Activated CD8-positive, alpha-beta T cell treated with anti-CD3 and anti-CD28 coated beads, Interleukin-2, amount 10 ng/mL, durations not matched to agents 7 days and 5 days (primary cell): ENCODE measurements at regions not wholly inside any gene's neighbourhood (a gene's known extent, or its start where the extent isn't known, plus 50 kb on each side); places are given as distances from the start of the nearest gene placed in this dataset.

ENCODE experiments used
- ATAC-seq: fragments of 150-1000 bp; cut with Tn5 transposase; one replicate; pipeline ENCODE4 v1.10.0; 2021; ENCODE audit warnings: moderate library complexity
- CTCF ChIA-PET: fragments of 350-600 bp; sonication (Branson Sonifier 250); formaldehyde crosslinking; loops from one replicate; lab custom pipeline; 2021; ENCODE audit warnings: antibody characterized with exemption; lab: Charles Lee
- POLR2A ChIA-PET: fragments of 350-600 bp; sonication (Branson Sonifier 250); formaldehyde crosslinking; loops from one replicate; lab custom pipeline; 2021; ENCODE audit warnings: antibody characterized with exemption; lab: Charles Lee
- DNase-seq: peaks from one replicate; pipeline ENCODE4 v3.0.0-alpha.2; 2020
- H3K27ac Mint-ChIP-seq: one replicate; pipeline ENCODE4 v1.8.0; 2021; ENCODE audit warnings: mild to moderate bottlenecking, mixed read lengths
- H3K27me3 Mint-ChIP-seq: one replicate; pipeline ENCODE4 v1.8.0; 2021; ENCODE audit warnings: low read depth, mixed read lengths
- H3K36me3 Mint-ChIP-seq: one replicate; pipeline ENCODE4 v1.8.0; 2021; ENCODE audit warnings: low read depth, mixed read lengths
- H3K4me1 Mint-ChIP-seq: one replicate; pipeline ENCODE4 v1.8.0; 2021; ENCODE audit warnings: low read depth, mixed read lengths
- H3K4me3 Mint-ChIP-seq: one replicate; pipeline ENCODE4 v1.8.0; 2021; ENCODE audit warnings: mild to moderate bottlenecking, mixed read lengths
- H3K9me3 Mint-ChIP-seq: one replicate; pipeline ENCODE4 v1.8.0; 2022; ENCODE audit warnings: mixed read lengths; ENCODE audit not compliant: insufficient read depth

GRCh38 chr6:104484626-104485025 lies 375.1 kb downstream of the HACE1 start:
- ATAC-seq: no peak
- no peak overlapping the region for H3K4me3 Mint-ChIP-seq
- no peaks in the 10 kb centered on the region for H3K4me1 Mint-ChIP-seq

GRCh38 chr6:104484191-104484590 lies 375.5 kb downstream of the HACE1 start:
- DNase-seq (no peak), ATAC-seq (no peak)
- Mint-ChIP-seq H3K27ac (no peak overlapping the region), H3K27me3 (no peaks in the 10 kb centered on the region), H3K4me1 (no peaks in the 10 kb centered on the region), H3K36me3 (no peaks in the 10 kb centered on the region), H3K4me3 (no peak overlapping the region), H3K9me3 (no peaks in the 10 kb centered on the region)
- ChIA-PET POLR2A (no interaction called here), CTCF (no interaction called here)

More at GRCh38 chr6:104484626-104485025, 375.1 kb downstream of the HACE1 start:
- no peak overlapping the region for H3K27ac Mint-ChIP-seq
- POLR2A ChIA-PET: no interaction called here
- CTCF ChIA-PET: no interaction called here
- no peaks in the 10 kb centered on the region for H3K36me3 Mint-ChIP-seq
- H3K9me3 Mint-ChIP-seq: no peaks in the 10 kb centered on the region
- DNase-seq: no peak
- H3K27me3 Mint-ChIP-seq: no peaks in the 10 kb centered on the region

- H3K4me3 Mint-ChIP-seq: no peak overlapping the region
Observed at GRCh38 chr6:104483225-104483834, 376.4 kb downstream of the HACE1 start.

GRCh38 chr6:104477569-104477968 lies 382.1 kb downstream of the HACE1 start:
- ChIA-PET POLR2A (no interaction called here), CTCF (no interaction called here)
- H3K4me1 Mint-ChIP-seq: no peaks in the 10 kb centered on the region
- DNase-seq (no peak), ATAC-seq (no peak)
- H3K27ac Mint-ChIP-seq: no peak overlapping the region
- no peaks in the 10 kb centered on the region for H3K9me3 Mint-ChIP-seq
- no peak overlapping the region for H3K4me3 Mint-ChIP-seq
- no peaks in the 10 kb centered on the region for H3K36me3 Mint-ChIP-seq
- H3K27me3 Mint-ChIP-seq: no peaks in the 10 kb centered on the region

More at GRCh38 chr6:104483225-104483834, 376.4 kb downstream of the HACE1 start:
- H3K9me3 Mint-ChIP-seq: no peaks in the 10 kb centered on the region
- H3K27ac Mint-ChIP-seq: no peak overlapping the region
- H3K4me1 Mint-ChIP-seq: no peaks in the 10 kb centered on the region
- no peaks in the 10 kb centered on the region for H3K27me3 Mint-ChIP-seq
- H3K36me3 Mint-ChIP-seq: no peaks in the 10 kb centered on the region
- ATAC-seq (no peak), DNase-seq (no peak)
- ChIA-PET POLR2A (no interaction called here), CTCF (interaction anchor here (1.2 kb wide), 1 partner anchor 39 kb away, joined by 3 read pairs; no protein-coding TSS in a partner anchor)

- no peaks in the 10 kb centered on the region for H3K36me3 Mint-ChIP-seq
- POLR2A ChIA-PET: no interaction called here
- no peaks in the 10 kb centered on the region for H3K4me1 Mint-ChIP-seq
- no peak for DNase-seq
- no peaks in the 10 kb centered on the region for H3K9me3 Mint-ChIP-seq
- H3K4me3 Mint-ChIP-seq: no peak overlapping the region
- no peak for ATAC-seq
- no peak overlapping the region for H3K27ac Mint-ChIP-seq
- no peaks in the 10 kb centered on the region for H3K27me3 Mint-ChIP-seq
- CTCF ChIA-PET: no interaction called here
Observed at GRCh38 chr6:104473021-104473429, 386.7 kb downstream of the HACE1 start.

- Mint-ChIP-seq H3K9me3 (no peaks in the 10 kb centered on the region), H3K27ac (no peak overlapping the region), H3K27me3 (no peaks in the 10 kb centered on the region), H3K4me1 (no peaks in the 10 kb centered on the region), H3K4me3 (no peak overlapping the region), H3K36me3 (no peaks in the 10 kb centered on the region)
- DNase-seq (no peak), ATAC-seq (no peak)
- POLR2A ChIA-PET: no interaction called here
- CTCF ChIA-PET: no interaction called here
Observed at GRCh38 chr6:104472021-104472901, 387.5 kb downstream of the HACE1 start.

GRCh38 chr6:104466306-104466705 lies 393.4 kb downstream of the HACE1 start:
- CTCF ChIA-PET: no interaction called here
- no peaks in the 10 kb centered on the region for H3K27me3 Mint-ChIP-seq
- no peak overlapping the region for H3K4me3 Mint-ChIP-seq
- no peaks in the 10 kb centered on the region for H3K9me3 Mint-ChIP-seq
- POLR2A ChIA-PET: no interaction called here
- H3K27ac Mint-ChIP-seq: no peak overlapping the region
- DNase-seq (no peak), ATAC-seq (no peak)
- no peaks in the 10 kb centered on the region for H3K4me1 Mint-ChIP-seq
- no peaks in the 10 kb centered on the region for H3K36me3 Mint-ChIP-seq

GRCh38 chr6:104462811-104463599 lies 396.7 kb downstream of the HACE1 start:
- Mint-ChIP-seq H3K27me3 (no peaks in the 10 kb centered on the region), H3K4me1 (no peaks in the 10 kb centered on the region), H3K4me3 (no peak overlapping the region), H3K27ac (no peak overlapping the region), H3K9me3 (no peaks in the 10 kb centered on the region), H3K36me3 (no peaks in the 10 kb centered on the region)
- DNase-seq (no peak), ATAC-seq (no peak)
- CTCF ChIA-PET: no interaction called here
- POLR2A ChIA-PET: no interaction called here

- CTCF ChIA-PET: no interaction called here
- Mint-ChIP-seq H3K4me3 (no peak overlapping the region), H3K9me3 (no peaks in the 10 kb centered on the region), H3K4me1 (no peaks in the 10 kb centered on the region), H3K27me3 (no peaks in the 10 kb centered on the region), H3K27ac (no peak overlapping the region), H3K36me3 (no peaks in the 10 kb centered on the region)
- POLR2A ChIA-PET: no interaction called here
- DNase-seq (no peak), ATAC-seq (no peak)
Observed at GRCh38 chr6:104460738-104461483, 398.8 kb downstream of the HACE1 start.

- Mint-ChIP-seq H3K4me1 (no peaks in the 10 kb centered on the region), H3K36me3 (no peaks in the 10 kb centered on the region), H3K27me3 (no peaks in the 10 kb centered on the region), H3K4me3 (no peak overlapping the region), H3K27ac (no peak overlapping the region), H3K9me3 (no peaks in the 10 kb centered on the region)
- POLR2A ChIA-PET: no interaction called here
- DNase-seq: no peak
- CTCF ChIA-PET: no interaction called here
- ATAC-seq: no peak
Observed at GRCh38 chr6:104459543-104459942, 400.2 kb downstream of the HACE1 start.

- POLR2A ChIA-PET: no interaction called here
- H3K4me3 Mint-ChIP-seq: no peak overlapping the region
- CTCF ChIA-PET: no interaction called here
Observed at GRCh38 chr6:104449918-104450317, 409.8 kb downstream of the HACE1 start.

More at GRCh38 chr6:104449918-104450317, 409.8 kb downstream of the HACE1 start:
- Mint-ChIP-seq H3K9me3 (no peaks in the 10 kb centered on the region), H3K4me1 (no peaks in the 10 kb centered on the region), H3K27me3 (no peaks in the 10 kb centered on the region), H3K27ac (no peak overlapping the region), H3K36me3 (no peaks in the 10 kb centered on the region)
- DNase-seq (no peak), ATAC-seq (no peak)
